DND-41 (cell line): ENCODE measurements at regions not wholly inside any gene's neighbourhood (a gene's known extent, or its start where the extent isn't known, plus 50 kb on each side); places are given as distances from the start of the nearest gene placed in this dataset.

Experiments used
- CTCF ChIP-seq: IDR thresholded peaks from 2 replicates; pipeline ENCODE4 v1.5.1; 2012; ENCODE audit warnings: borderline replicate concordance, low read length, moderate library complexity, mild to moderate bottlenecking; ENCODE audit not compliant: poor library complexity, severe bottlenecking; ENCODE audit errors: extremely low read depth
- EZH2 ChIP-seq: IDR thresholded peaks from 3 replicates; pipeline ENCODE4 v1.6.1; 2012; ENCODE audit warnings: borderline replicate concordance, low read depth, mild to moderate bottlenecking, moderate library complexity, low read length, inconsistent platforms; ENCODE audit not compliant: severe bottlenecking

- TF ChIP-seq CTCF = no peak
- no peak for TF ChIP-seq EZH2
Measured at GRCh38 chr18:4705894-4706293, 250.8 kb upstream of the DLGAP1 start.
